Activated naive CD4-positive, alpha-beta T cell treated with anti-CD3 and anti-CD28 coated beads, Interleukin-2, amount 50 U/mL, for 24 hours (primary cell): ENCODE measurements at regions not wholly inside any gene's neighbourhood (a gene's known extent, or its start where the extent isn't known, plus 50 kb on each side); places are given as distances from the start of the nearest gene placed in this dataset.

Experiments used
- H3K27ac Mint-ChIP-seq: one replicate; pipeline ENCODE4 v1.8.0; 2021; ENCODE audit warnings: mild to moderate bottlenecking, mixed read lengths
- H3K27me3 Mint-ChIP-seq: one replicate; pipeline ENCODE4 v1.8.0; 2021; ENCODE audit warnings: mixed read lengths
- H3K36me3 Mint-ChIP-seq: one replicate; pipeline ENCODE4 v1.8.0; 2021; ENCODE audit warnings: mixed read lengths
- H3K4me1 Mint-ChIP-seq: one replicate; pipeline ENCODE4 v1.8.0; 2021; ENCODE audit warnings: mixed read lengths
- H3K4me3 Mint-ChIP-seq: one replicate; pipeline ENCODE4 v1.8.0; 2021; ENCODE audit warnings: mild to moderate bottlenecking, mixed read lengths
- H3K9me3 Mint-ChIP-seq: one replicate; pipeline ENCODE4 v1.8.0; 2021; ENCODE audit warnings: mixed read lengths

DNA sequence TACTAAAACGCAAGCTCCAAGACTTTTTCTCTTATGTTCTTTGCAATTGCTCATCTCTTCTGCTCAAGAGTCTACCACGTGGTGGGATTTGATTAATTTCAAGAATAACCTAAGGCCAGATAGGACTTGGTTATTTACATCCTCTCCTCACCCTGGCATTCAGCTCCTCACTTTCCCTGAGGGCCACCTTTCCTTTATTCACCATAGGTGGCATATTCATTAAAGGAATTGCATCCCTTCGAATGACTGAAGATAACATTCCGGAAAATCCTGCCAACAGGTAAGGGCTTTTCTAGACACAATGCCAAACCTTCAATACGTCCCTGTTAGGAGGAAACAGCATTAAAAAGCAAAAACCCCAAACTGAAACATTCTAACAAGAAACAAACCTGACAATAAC lies 220.0 kb upstream of the KBTBD8 start:
- Mint-ChIP-seq H3K27me3 (peaks cover 5% of the 10 kb centered on the region), H3K9me3 (no peaks in the 10 kb centered on the region), H3K4me1 (no peaks in the 10 kb centered on the region), H3K27ac (no peak overlapping the region), H3K4me3 (no peak overlapping the region), H3K36me3 (no peaks in the 10 kb centered on the region)

DNA sequence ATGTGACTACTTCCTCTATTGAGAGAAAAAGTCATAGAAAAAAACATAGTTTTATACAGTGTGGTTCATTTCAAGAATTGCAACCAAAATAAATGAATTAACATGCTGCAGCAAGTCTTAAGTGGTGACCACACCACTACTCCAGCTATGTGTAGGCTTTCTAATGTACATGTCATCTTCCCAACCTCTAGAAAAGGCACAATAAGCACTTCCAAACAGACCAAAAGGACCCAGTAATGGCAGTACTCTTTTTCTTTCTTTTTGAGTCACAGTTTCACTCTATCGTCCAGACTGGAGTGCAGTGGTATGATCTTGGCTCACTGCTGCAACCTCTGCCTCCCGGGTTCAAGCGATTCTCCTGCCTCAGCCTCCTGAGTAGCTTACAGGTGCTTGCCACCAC lies 219.3 kb upstream of the KBTBD8 start:
- Mint-ChIP-seq H3K27me3 (peaks cover 5% of the 10 kb centered on the region), H3K27ac (no peak overlapping the region), H3K4me3 (no peak overlapping the region), H3K36me3 (no peaks in the 10 kb centered on the region), H3K4me1 (no peaks in the 10 kb centered on the region), H3K9me3 (no peaks in the 10 kb centered on the region)

DNA sequence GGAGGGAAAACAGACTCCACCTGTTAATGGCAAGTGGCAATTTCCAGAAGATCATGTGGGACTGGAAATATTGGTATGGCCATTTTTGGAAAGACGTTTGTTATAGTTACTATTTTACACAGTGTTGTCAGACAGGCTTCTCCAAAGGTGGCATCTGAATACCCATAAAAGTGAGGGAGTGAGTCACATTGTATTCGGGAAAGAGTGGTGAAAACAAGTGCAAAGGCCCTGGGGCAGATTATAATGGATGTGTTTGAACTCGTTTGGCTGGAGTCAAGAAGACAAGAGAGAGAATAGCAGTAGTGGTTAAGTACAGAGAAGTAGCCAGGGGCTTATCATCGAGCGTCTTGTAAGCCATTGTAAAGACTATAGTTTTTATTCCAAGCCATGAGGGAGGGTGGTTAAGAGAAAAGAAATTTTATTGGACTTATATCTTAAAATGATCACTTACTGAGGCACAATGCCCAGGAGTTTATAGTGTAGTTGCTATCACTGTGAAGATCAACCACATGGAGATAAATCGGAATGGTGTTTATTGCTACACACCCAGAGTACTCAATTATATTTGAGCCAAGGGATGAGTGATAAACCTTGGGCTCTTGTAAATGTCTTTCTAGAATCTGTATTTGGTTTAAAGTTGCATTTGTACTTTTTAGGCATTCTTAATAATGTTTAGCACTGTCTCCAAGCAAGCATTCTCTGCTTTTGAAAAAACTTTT lies 212.8 kb upstream of the KBTBD8 start:
- no peaks in the 10 kb centered on the region for H3K4me1 Mint-ChIP-seq

DNA sequence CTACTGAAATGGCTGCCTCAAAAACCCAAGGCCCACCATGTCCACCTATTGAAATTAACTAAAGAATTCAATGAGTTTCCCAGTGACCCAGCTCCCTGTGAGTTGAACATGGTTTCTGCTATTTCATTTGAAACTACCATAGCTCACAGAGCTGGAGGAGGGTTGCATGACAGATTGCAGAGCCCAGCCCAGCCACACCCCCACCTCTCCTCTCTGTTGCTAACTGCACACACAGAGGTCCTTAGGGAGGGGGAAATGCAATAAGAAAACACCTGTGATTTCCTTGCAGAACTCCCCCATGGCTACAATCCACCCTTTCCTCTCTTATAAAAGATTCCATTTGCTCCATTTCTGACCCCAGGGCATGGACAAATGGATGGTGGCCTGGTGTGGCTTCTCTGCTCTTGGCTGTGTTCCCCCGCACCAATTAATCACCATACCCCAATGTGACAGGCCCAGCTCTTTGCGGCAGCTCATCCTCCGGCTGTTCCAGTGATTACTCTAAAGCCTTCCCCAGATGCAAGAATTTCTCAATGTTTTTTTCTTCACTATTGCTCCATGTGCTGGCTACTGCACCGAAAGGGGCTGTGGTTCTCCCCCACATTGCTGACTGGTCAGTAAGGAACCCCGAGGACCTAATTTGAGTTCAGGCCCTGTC lies 208.4 kb upstream of the KBTBD8 start:
- Mint-ChIP-seq H3K9me3 (no peaks in the 10 kb centered on the region), H3K4me3 (no peak overlapping the region), H3K4me1 (no peaks in the 10 kb centered on the region), H3K27me3 (no peaks in the 10 kb centered on the region), H3K36me3 (no peaks in the 10 kb centered on the region), H3K27ac (no peak overlapping the region)

More for the DNA sequence above, 212.8 kb upstream of the KBTBD8 start:
- H3K4me3 Mint-ChIP-seq = no peak overlapping the region
- no peak overlapping the region for H3K27ac Mint-ChIP-seq
- H3K27me3 Mint-ChIP-seq = peaks cover 3% of the 10 kb centered on the region
- no peaks in the 10 kb centered on the region for H3K36me3 Mint-ChIP-seq
- no peaks in the 10 kb centered on the region for H3K9me3 Mint-ChIP-seq

DNA sequence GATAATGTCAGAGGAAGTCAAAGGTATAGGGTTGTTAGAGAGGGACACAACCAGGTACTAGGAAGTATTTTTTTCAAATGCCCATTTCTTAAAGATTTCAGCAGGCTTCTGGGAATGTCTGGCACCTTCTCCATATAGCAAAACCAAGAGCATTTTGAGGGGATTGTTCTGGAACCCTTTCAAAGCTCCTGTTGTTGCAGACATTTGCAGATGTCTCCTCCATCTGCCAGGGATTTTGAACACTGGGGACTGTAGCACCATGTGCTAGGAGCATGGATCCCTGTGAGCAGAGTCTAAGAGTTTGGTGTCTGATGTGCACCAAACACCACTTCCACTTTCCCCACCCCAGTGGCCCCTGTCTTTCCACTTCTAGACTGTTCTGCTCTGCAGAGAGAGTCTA lies 206.0 kb upstream of the KBTBD8 start:
- H3K9me3 Mint-ChIP-seq = peaks cover 5% of the 10 kb centered on the region
- no peaks in the 10 kb centered on the region for H3K4me1 Mint-ChIP-seq
- no peaks in the 10 kb centered on the region for H3K36me3 Mint-ChIP-seq
- H3K27me3 Mint-ChIP-seq = peaks cover 2% of the 10 kb centered on the region
- H3K27ac Mint-ChIP-seq = no peak overlapping the region
- H3K4me3 Mint-ChIP-seq = no peak overlapping the region

DNA sequence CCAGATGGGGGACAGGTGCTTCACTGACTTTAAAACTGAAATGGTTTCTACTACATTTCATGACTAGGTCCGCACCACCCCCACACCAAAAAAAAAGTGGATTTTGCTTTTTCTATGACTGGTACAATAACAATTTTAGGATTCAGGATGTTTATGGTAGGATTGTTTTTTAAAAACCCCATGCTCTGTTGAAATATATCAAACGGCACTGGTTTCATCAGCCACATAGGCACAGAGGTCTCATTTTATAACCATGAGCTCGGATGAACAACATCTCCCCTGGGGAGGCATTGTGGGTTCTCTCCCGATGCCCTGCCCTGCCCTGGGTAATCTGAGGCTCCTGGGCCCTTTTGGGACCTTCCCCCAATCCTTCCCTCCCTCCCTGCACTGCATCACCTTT lies 202.7 kb upstream of the KBTBD8 start:
- Mint-ChIP-seq H3K4me1 (no peaks in the 10 kb centered on the region), H3K27me3 (peaks cover 10% of the 10 kb centered on the region), H3K36me3 (peaks cover 2% of the 10 kb centered on the region), H3K27ac (no peak overlapping the region), H3K9me3 (peaks cover 5% of the 10 kb centered on the region), H3K4me3 (no peak overlapping the region)

DNA sequence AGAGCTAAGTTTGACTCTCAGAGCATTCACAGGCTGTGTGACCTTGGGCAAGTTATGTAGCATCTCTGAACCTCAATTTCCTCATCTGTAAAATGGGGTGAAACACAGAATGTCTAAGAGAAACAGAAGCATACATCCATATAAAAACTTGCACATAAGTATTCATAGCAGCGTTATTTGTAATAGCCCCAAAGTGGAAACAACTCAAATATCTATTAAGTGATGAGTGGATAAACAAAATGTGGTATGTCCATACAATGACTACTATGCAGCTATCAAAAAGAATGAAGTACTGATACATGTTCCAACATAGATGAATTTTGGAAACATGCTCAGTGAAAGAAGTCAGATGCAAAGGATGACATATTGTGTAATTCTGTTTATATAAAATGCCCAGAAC lies 201.8 kb upstream of the KBTBD8 start:
- Mint-ChIP-seq H3K36me3 (peaks cover 2% of the 10 kb centered on the region), H3K4me3 (no peak overlapping the region), H3K4me1 (no peaks in the 10 kb centered on the region), H3K9me3 (peaks cover 5% of the 10 kb centered on the region), H3K27ac (no peak overlapping the region), H3K27me3 (peaks cover 10% of the 10 kb centered on the region)

DNA sequence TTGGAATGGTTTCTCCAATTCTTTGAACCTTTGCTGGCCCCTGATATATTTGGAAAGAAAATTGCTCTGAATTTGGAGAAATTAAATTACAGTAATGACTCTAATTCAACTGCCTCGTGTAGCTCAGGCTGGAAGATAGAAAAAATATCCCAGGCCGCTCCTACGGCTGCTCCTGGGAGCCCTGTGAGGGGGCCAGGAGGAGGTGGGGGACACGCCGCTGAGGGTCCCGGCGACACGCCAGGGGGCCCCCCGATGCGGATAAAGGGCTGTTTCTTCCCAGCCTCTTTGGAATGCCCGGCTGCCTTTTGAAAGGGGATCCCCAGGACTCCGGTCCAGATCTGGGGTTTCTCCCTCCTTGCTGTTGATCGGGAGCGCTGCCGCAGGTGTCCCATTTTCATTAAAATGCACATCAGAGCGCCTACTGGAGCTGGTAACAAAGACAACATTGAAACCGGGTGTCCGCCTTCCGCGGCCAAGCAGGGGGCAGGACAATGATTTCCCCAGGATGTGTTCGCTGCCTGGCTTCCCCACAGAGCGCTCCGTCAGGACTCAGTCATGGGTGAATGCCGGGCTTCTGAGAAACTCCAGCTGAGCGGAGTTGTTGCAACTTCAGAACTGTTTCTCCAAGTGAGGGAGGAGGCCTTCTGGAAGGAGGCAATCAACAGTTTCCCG lies 200.1 kb upstream of the KBTBD8 start:
- Mint-ChIP-seq H3K36me3 (peaks cover 2% of the 10 kb centered on the region), H3K27ac (no peak overlapping the region), H3K4me1 (no peaks in the 10 kb centered on the region), H3K27me3 (peaks cover 10% of the 10 kb centered on the region), H3K9me3 (peaks cover 5% of the 10 kb centered on the region), H3K4me3 (no peak overlapping the region)

DNA sequence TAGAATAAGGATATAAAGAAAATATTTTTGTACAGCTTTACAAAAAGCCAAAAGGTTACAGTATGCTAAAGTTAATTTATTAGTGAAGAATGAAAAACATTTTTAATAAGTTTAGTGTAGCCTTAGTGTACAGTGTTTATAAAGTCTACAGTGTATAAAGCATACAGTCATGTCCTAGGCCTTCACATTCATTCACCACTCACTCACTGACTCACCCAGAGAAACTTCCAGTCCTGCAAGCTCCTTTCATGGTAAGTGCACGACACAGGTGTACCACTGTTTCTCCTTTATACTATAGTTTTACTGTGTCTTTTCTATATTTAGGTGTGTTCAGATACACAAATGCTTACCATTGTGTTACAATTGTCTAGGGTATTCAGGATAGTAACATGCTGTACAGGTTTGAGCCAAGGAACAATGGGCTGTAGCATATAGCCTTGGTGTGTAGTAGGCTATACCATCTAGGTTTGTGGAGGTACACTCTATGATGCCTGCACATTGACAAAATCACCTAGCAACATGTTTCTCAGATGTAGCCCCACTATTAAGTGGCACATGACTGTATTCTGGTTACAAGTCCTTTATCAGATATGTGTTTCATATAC lies 197.1 kb upstream of the KBTBD8 start:
- H3K4me3 Mint-ChIP-seq = no peak overlapping the region
- H3K9me3 Mint-ChIP-seq = peaks cover 5% of the 10 kb centered on the region
- H3K27me3 Mint-ChIP-seq = peaks cover 10% of the 10 kb centered on the region
- no peak overlapping the region for H3K27ac Mint-ChIP-seq
- peaks cover 2% of the 10 kb centered on the region for H3K36me3 Mint-ChIP-seq
- peaks cover 8% of the 10 kb centered on the region for H3K4me1 Mint-ChIP-seq

DNA sequence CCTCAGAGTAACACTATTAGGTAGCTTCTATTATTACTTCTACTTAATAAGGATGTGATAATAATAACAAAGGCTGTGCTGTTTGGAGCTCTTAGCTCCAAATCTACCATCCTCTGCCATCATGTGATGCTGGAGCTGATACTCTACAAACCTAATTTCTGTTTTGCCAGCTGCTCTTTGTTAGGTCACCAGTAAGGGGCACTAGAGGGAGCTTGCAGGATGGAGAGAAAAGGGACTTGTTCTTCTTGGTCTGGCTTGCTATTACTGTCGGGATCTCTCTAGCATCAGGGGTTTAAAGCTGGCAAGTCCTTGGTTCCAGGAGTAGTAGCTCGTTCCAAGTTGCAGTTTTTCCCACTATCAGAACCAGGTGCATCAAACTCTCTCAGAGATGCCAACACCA lies 194.9 kb upstream of the KBTBD8 start:
- H3K27me3 Mint-ChIP-seq = peaks cover 7% of the 10 kb centered on the region
- peaks cover 2% of the 10 kb centered on the region for H3K36me3 Mint-ChIP-seq
- H3K9me3 Mint-ChIP-seq = no peaks in the 10 kb centered on the region
- no peak overlapping the region for H3K4me3 Mint-ChIP-seq
- H3K27ac Mint-ChIP-seq = no peak overlapping the region
- peaks cover 8% of the 10 kb centered on the region for H3K4me1 Mint-ChIP-seq

DNA sequence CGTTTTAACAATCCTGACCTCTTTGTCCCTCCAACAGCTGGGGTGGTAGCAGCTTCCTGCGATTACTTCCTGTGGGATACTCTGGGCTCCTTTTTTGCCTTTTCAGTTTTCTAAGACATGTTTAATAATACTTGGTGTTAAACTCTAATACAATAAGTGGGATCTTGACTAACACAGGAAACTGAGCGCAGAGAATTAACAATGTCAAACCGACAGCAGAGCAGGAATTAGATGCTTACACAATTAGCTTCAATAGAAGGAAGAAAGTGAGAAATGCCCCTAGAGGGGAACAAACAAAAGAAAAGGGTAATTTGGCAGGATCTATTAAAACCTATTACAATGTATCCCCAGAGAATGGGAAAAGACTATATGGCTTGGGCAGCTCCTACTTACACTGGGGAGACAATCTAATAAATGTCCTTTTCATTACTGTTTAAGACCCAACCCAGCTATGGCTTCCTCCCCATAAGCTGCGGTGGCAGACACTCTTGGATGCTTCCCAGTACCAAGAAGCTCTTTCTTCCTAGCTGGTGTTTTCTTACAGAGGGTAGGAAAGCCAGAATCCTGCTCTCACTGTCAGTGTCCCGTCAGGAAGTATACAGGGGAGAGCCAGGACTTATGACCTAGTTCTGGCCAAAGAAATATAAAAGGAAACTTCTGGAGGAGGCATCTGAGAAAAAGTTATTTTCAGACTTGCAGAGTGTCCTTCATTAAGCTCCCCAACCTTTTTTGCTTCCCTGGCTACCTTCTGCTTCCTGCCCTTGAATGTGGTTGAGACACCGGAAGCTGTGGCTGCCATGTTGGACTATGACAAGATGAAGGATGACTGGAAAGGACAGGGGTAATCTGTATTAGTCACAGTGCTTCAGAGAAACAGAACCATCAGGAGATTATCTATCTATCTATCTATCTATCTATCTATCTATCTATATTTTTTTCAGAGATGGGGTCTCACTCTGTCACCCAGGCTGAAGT lies 194.1 kb upstream of the KBTBD8 start:
- peaks cover 4% of the 10 kb centered on the region for H3K27me3 Mint-ChIP-seq
- H3K36me3 Mint-ChIP-seq = no peaks in the 10 kb centered on the region
- peak overlapping the region; percentile 5 for H3K27ac Mint-ChIP-seq
- H3K4me3 Mint-ChIP-seq = no peak overlapping the region
- H3K4me1 Mint-ChIP-seq = peaks cover 8% of the 10 kb centered on the region
- H3K9me3 Mint-ChIP-seq = no peaks in the 10 kb centered on the region

DNA sequence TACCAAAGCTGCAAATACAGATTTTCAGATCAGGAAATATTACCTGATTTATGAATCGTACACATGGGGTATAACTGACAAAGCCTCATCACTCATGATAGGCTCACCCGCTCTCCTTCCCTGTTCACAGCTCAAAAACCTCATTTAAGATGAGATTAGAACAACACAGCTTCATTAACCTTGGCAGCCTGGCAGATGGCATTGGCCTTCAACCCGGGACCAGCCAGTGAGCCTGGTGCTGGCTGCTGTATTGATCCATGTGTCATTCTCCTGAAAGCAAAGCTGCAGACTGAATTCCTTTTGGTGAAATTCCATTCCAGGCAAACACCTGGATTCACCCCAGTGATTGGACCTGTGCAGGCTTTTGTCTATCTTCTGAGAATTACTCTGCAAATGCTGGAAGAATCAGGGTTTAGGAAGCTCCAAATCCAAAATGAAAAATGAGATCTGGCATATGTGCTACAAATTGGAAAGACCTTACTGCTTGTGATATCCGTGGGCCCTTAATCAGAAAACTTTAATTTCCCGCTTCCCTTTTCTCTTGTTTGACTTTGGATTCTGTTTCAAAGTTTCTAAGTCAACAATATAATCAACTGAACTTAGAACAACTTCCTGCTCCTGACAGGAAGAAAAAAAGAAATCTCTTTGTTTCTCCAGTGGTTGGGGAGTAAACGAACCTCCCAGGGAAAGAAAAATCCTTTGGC lies 189.1 kb upstream of the KBTBD8 start:
- Mint-ChIP-seq H3K27me3 (no peaks in the 10 kb centered on the region), H3K27ac (no peak overlapping the region), H3K4me3 (no peak overlapping the region), H3K9me3 (no peaks in the 10 kb centered on the region), H3K36me3 (no peaks in the 10 kb centered on the region), H3K4me1 (no peaks in the 10 kb centered on the region)

DNA sequence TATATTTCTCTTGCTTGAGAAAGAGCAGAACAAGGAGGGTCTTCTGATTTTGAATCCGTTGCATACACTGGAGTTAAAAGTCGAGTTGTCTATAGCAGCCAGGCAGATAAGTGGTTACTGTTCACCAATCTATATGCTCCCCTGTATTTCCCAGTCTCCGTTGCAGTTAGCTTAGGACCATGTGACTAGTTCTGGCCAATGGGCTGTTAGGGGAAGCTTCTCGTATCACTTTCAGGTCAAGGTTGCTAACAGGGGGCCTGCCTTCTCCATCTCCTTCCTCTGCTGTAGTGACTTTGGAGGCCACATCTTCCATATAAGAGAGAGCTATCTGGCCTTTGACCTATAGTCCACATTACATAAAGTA lies 188.5 kb upstream of the KBTBD8 start:
- no peaks in the 10 kb centered on the region for H3K27me3 Mint-ChIP-seq
- no peak overlapping the region for H3K27ac Mint-ChIP-seq
- no peak overlapping the region for H3K4me3 Mint-ChIP-seq
- H3K9me3 Mint-ChIP-seq = no peaks in the 10 kb centered on the region
- H3K4me1 Mint-ChIP-seq = no peaks in the 10 kb centered on the region
- no peaks in the 10 kb centered on the region for H3K36me3 Mint-ChIP-seq

DNA sequence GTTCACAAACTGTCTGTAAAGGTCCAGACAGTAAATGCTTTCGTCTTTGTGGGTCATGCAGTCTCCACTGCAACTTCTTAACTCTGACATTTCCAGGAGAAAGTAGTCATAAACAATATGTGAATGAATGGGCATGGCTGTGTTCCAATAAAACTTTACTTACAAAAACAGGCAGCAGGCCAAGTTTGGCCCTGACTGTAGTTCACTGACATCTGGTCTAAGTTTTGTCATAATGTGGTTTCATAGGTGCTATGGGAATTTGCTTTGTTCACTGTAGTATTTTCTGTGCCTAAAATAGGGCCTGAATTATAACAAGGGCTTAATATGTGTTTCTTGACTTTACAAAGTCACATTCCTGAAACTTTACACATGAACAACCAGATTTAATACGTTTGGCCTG lies 186.0 kb upstream of the KBTBD8 start:
- Mint-ChIP-seq H3K4me1 (no peaks in the 10 kb centered on the region), H3K9me3 (no peaks in the 10 kb centered on the region), H3K36me3 (no peaks in the 10 kb centered on the region), H3K27me3 (no peaks in the 10 kb centered on the region), H3K4me3 (no peak overlapping the region), H3K27ac (no peak overlapping the region)

DNA sequence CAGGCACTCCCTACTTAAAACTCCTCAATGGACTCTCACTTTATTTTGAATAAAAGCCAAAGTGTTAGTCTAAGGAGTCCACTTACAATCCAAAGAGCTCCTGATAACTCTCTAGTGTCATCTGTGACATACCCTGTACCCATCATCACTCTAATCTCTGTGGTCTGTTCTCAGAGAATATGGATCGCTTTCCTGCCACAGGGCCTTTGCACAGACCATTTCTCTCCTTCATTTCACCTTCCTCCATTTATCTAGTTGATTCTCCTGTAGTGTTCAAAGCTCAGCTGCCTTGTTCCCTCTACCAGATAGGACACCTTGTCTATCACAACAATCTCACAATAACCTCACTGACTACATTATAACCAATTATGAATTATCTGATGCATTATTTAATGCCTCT lies 185.4 kb upstream of the KBTBD8 start:
- Mint-ChIP-seq H3K36me3 (no peaks in the 10 kb centered on the region), H3K27me3 (no peaks in the 10 kb centered on the region), H3K4me1 (no peaks in the 10 kb centered on the region), H3K4me3 (no peak overlapping the region), H3K27ac (no peak overlapping the region), H3K9me3 (no peaks in the 10 kb centered on the region)
